RWPE2 (cell line): ENCODE measurements at regions not wholly inside any gene's neighbourhood (a gene's known extent, or its start where the extent isn't known, plus 50 kb on each side); places are given as distances from the start of the nearest gene placed in this dataset.

ENCODE experiments used
- ATAC-seq: fragments of 200-7000 bp; cut with Tn5 transposase; 3 replicates; pipeline ENCODE4 v1.9.1; 2021; ENCODE audit warnings: low read depth
- DNase-seq: peaks from one replicate; pipeline ENCODE4 v3.0.0-alpha.2; 2020; ENCODE audit warnings: low spot score
- H3K27ac ChIP-seq: fragments of 450-650 bp; 2 replicates; pipeline ENCODE4 v1.5.1; 2017; ENCODE audit warnings: mild to moderate bottlenecking; ENCODE audit not compliant: poor library complexity, severe bottlenecking
- H3K27me3 ChIP-seq: fragments of 250-450 bp; sonication (Bioruptor Pico); 2 replicates; pipeline ENCODE4 v1.5.1; 2021; ENCODE audit warnings: mild to moderate bottlenecking, moderate library complexity; ENCODE audit not compliant: insufficient read depth, poor library complexity, severe bottlenecking
- H3K36me3 ChIP-seq: fragments of 250-450 bp; sonication (Bioruptor Pico); 2 replicates; pipeline ENCODE4 v1.5.1; 2020; ENCODE audit warnings: low read depth, mild to moderate bottlenecking, moderate library complexity
- H3K4me1 ChIP-seq: fragments of 250-450 bp; sonication (Bioruptor Pico); 2 replicates; pipeline ENCODE4 v1.5.1; 2021; ENCODE audit warnings: mild to moderate bottlenecking, moderate library complexity; ENCODE audit not compliant: insufficient read depth, poor library complexity, severe bottlenecking
- H3K4me3 ChIP-seq: fragments of 250-450 bp; sonication (Bioruptor Pico); 2 replicates; pipeline ENCODE4 v1.5.1; 2021; ENCODE audit warnings: mild to moderate bottlenecking, moderate library complexity; ENCODE audit not compliant: severe bottlenecking
- H3K9me3 ChIP-seq: fragments of 250-450 bp; sonication (Bioruptor Pico); 2 replicates; pipeline ENCODE4 v1.5.1; 2021; ENCODE audit warnings: mild to moderate bottlenecking, moderate library complexity; ENCODE audit not compliant: severe bottlenecking
- TF ChIP-seq, protein P1 (sequence below): fragments of 450-650 bp; IDR thresholded peaks from one replicate; pipeline ENCODE4 v1.5.1; 2017; ENCODE audit warnings: mild to moderate bottlenecking, moderate library complexity; ENCODE audit not compliant: poor library complexity, severe bottlenecking

DNA sequence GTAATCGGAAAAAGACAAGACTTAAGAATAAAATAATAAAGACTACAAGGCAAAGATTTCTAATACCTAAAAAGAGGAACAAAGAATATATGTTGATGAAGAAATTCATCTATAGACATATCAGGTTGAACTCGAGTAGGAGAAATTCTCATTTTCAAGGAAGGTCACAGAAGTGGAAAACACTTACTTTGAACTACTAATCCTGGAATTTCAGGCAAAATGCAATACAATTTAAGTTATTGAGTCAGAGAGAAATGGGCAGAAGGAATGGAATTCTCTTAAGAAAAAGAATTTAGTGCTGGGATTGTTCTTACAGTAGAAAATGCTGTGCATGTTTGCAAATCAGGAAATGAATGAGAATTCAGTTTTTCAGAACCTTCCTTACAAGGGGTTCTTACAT, 135.9 kb upstream of the TGFBR2 start:
- H3K27ac ChIP-seq = no peak overlapping the region

DNA sequence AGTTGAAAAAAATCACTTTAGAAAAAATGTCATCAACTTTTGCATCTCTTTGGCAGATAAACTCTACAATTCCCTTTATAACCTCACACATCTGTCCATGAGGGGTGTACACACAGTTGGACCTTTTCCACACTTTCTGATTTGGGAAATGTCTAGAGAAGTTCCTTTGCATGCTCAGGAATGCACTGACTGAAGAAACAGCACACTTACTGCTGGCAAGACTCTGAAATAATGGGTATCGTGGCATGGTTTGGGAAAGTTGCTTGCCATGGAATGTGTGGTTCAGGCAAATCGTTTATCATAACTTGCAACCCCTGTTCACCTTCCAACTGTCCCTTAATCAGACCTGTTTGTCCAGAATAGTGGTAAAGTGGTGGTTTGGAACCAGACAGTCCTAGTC, 135.3 kb upstream of the TGFBR2 start:
- Histone ChIP-seq H3K4me1 (peaks cover 6% of the 10 kb centered on the region), H3K4me3 (no peak overlapping the region), H3K36me3 (no peaks in the 10 kb centered on the region), H3K27me3 (no peaks in the 10 kb centered on the region), H3K9me3 (no peaks in the 10 kb centered on the region), H3K27ac (no peak overlapping the region)
- TF ChIP-seq, protein P1, sequence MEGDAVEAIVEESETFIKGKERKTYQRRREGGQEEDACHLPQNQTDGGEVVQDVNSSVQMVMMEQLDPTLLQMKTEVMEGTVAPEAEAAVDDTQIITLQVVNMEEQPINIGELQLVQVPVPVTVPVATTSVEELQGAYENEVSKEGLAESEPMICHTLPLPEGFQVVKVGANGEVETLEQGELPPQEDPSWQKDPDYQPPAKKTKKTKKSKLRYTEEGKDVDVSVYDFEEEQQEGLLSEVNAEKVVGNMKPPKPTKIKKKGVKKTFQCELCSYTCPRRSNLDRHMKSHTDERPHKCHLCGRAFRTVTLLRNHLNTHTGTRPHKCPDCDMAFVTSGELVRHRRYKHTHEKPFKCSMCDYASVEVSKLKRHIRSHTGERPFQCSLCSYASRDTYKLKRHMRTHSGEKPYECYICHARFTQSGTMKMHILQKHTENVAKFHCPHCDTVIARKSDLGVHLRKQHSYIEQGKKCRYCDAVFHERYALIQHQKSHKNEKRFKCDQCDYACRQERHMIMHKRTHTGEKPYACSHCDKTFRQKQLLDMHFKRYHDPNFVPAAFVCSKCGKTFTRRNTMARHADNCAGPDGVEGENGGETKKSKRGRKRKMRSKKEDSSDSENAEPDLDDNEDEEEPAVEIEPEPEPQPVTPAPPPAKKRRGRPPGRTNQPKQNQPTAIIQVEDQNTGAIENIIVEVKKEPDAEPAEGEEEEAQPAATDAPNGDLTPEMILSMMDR = no peak
- ATAC-seq = no peak
- no peak for DNase-seq

More for the DNA sequence above, 135.9 kb upstream of the TGFBR2 start:
- H3K9me3 ChIP-seq = no peaks in the 10 kb centered on the region
- TF ChIP-seq, protein P1 = no peak
- H3K36me3 ChIP-seq = no peaks in the 10 kb centered on the region
- no peak overlapping the region for H3K4me3 ChIP-seq
- DNase-seq (no peak), ATAC-seq (no peak)
- H3K27me3 ChIP-seq = no peaks in the 10 kb centered on the region
- H3K4me1 ChIP-seq = peaks cover 4% of the 10 kb centered on the region

DNA sequence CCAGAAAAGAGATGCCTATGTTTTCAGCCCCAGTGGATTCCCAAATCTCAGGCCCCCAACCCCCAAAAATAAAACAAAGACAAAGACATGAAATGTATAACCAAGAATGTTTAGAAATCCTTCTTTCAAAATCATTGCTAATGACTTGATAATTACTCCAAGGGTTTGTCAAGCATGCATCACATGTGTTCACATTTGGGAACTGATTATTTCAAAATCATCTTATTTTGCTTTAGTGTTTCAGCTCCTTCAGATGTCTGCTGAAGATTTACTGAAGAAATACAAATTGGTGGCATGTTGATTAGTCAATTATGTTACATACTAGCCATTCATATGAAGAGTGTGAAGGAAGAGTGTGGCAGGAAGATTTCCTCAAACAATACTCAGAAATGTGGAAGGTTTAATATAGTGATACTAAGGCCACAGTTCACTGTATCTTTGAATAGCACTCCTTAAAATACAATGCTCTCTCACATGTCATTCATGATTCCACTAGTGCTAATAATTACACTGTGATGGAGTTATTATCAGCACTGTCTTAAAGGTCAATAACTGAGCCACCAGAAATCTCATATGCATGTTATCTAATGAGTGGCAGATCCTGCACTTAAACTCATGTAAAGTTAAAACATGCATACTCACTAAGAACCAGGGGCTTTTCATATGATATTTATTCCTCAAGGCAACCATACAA, 134.5 kb upstream of the TGFBR2 start:
- TF ChIP-seq, protein P1 = no peak
- Histone ChIP-seq H3K9me3 (no peaks in the 10 kb centered on the region), H3K4me3 (no peak overlapping the region), H3K27me3 (no peaks in the 10 kb centered on the region), H3K4me1 (peaks cover 12% of the 10 kb centered on the region), H3K36me3 (no peaks in the 10 kb centered on the region), H3K27ac (no peak overlapping the region)
- ATAC-seq (no peak), DNase-seq (no peak)

DNA sequence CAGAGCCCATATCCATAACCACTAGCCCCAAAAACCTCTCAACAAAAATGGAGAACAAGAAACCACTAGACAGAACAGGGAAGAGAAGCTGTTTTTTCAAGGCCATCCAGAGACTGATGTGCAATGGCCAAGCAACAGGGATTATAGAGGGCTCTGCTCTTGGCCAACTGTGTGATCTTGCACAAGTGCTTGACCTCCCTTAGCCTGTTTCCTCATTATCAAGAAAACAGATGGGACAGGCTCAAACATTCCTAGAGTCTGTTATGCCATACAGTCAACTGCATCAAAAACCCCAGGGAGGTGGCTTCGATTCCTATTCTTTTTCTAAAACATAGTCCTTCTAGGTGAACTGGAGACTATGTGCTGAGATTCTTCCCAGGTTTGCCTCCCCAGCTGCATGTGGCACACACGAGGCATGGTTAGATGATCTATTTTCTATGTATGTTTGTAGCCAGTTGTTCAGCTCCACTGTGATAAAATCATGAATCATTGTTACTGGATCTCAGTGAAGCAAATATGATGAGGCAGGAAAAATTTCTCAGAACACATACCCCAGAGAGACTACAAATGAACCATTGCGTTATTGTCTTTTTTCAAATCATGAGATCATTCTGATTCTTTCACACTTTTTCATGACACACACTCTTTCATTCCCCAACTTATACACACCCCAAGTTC, 132.9 kb upstream of the TGFBR2 start:
- no peak for DNase-seq
- ATAC-seq = no peak
- no peak overlapping the region for H3K4me3 ChIP-seq

More for the DNA sequence above, 132.9 kb upstream of the TGFBR2 start:
- Histone ChIP-seq H3K4me1 (peaks cover 16% of the 10 kb centered on the region), H3K36me3 (no peaks in the 10 kb centered on the region), H3K27me3 (no peaks in the 10 kb centered on the region), H3K9me3 (no peaks in the 10 kb centered on the region), H3K27ac (no peak overlapping the region)
- TF ChIP-seq, protein P1 = no peak
